Activated naive CD8-positive, alpha-beta T cell treated with anti-CD3 and anti-CD28 coated beads for 36 hours (primary cell): ENCODE measurements at regions not wholly inside any gene's neighbourhood (a gene's known extent, or its start where the extent isn't known, plus 50 kb on each side); places are given as distances from the start of the nearest gene placed in this dataset.

Experiments
- DNase-seq: peaks from one replicate; pipeline ENCODE4 v3.0.0; 2021
- H3K27ac Mint-ChIP-seq: one replicate; pipeline ENCODE4 v1.8.0; 2022; ENCODE audit warnings: mild to moderate bottlenecking, moderate library complexity, mixed read lengths
- H3K27me3 Mint-ChIP-seq: one replicate; pipeline ENCODE4 v1.8.0; 2022; ENCODE audit warnings: mild to moderate bottlenecking, mixed read lengths
- H3K36me3 Mint-ChIP-seq: one replicate; pipeline ENCODE4 v1.8.0; 2021; ENCODE audit warnings: mild to moderate bottlenecking, mixed read lengths
- H3K4me1 Mint-ChIP-seq: one replicate; pipeline ENCODE4 v1.8.0; 2021; ENCODE audit warnings: mixed read lengths
- H3K4me3 Mint-ChIP-seq: one replicate; pipeline ENCODE4 v1.8.0; 2022; ENCODE audit warnings: mild to moderate bottlenecking, moderate library complexity, mixed read lengths
- H3K9me3 Mint-ChIP-seq: one replicate; pipeline ENCODE4 v1.8.0; 2022; ENCODE audit warnings: mixed read lengths

GRCh38 chrX:16376056-16376455 lies 208.8 kb downstream of the MAGEB17 start:
- no peak for DNase-seq
- no peak overlapping the region for H3K4me3 Mint-ChIP-seq
- H3K36me3 Mint-ChIP-seq: no peaks in the 10 kb centered on the region
- H3K27me3 Mint-ChIP-seq: no peaks in the 10 kb centered on the region
- H3K27ac Mint-ChIP-seq: no peak overlapping the region
- no peaks in the 10 kb centered on the region for H3K4me1 Mint-ChIP-seq
- peaks cover 1% of the 10 kb centered on the region for H3K9me3 Mint-ChIP-seq

GRCh38 chrX:16386126-16386525 lies 218.8 kb downstream of the MAGEB17 start:
- peaks cover 1% of the 10 kb centered on the region for H3K9me3 Mint-ChIP-seq

GRCh38 chrX:16392597-16392996 lies 225.3 kb downstream of the MAGEB17 start:
- Mint-ChIP-seq H3K4me1 (no peaks in the 10 kb centered on the region), H3K9me3 (peaks cover 1% of the 10 kb centered on the region), H3K4me3 (no peak overlapping the region), H3K27ac (no peak overlapping the region), H3K27me3 (peaks cover 4% of the 10 kb centered on the region), H3K36me3 (no peaks in the 10 kb centered on the region)
- DNase-seq: no peak

More at GRCh38 chrX:16386126-16386525, 218.8 kb downstream of the MAGEB17 start:
- Mint-ChIP-seq H3K27ac (no peak overlapping the region), H3K27me3 (peaks cover 12% of the 10 kb centered on the region), H3K4me3 (no peak overlapping the region), H3K36me3 (no peaks in the 10 kb centered on the region), H3K4me1 (no peaks in the 10 kb centered on the region)
- DNase-seq: no peak

- DNase-seq: no peak
- no peak overlapping the region for H3K27ac Mint-ChIP-seq
- H3K27me3 Mint-ChIP-seq: no peaks in the 10 kb centered on the region
- H3K4me1 Mint-ChIP-seq: no peaks in the 10 kb centered on the region
- H3K9me3 Mint-ChIP-seq: peaks cover 1% of the 10 kb centered on the region
- H3K4me3 Mint-ChIP-seq: no peak overlapping the region
- no peaks in the 10 kb centered on the region for H3K36me3 Mint-ChIP-seq
Observed at GRCh38 chrX:16394290-16394689, 227.0 kb downstream of the MAGEB17 start.

- H3K9me3 Mint-ChIP-seq: no peaks in the 10 kb centered on the region
- DNase-seq: no peak
- H3K4me3 Mint-ChIP-seq: no peak overlapping the region
- no peak overlapping the region for H3K27ac Mint-ChIP-seq
- peaks cover 2% of the 10 kb centered on the region for H3K4me1 Mint-ChIP-seq
- peaks cover 4% of the 10 kb centered on the region for H3K27me3 Mint-ChIP-seq
- H3K36me3 Mint-ChIP-seq: no peaks in the 10 kb centered on the region
Observed at GRCh38 chrX:16403808-16404207, 236.5 kb downstream of the MAGEB17 start.

- no peaks in the 10 kb centered on the region for H3K4me1 Mint-ChIP-seq
- H3K27me3 Mint-ChIP-seq: no peaks in the 10 kb centered on the region
- DNase-seq: no peak
- no peaks in the 10 kb centered on the region for H3K36me3 Mint-ChIP-seq
- no peak overlapping the region for H3K27ac Mint-ChIP-seq
- no peaks in the 10 kb centered on the region for H3K9me3 Mint-ChIP-seq
- no peak overlapping the region for H3K4me3 Mint-ChIP-seq
Observed at GRCh38 chrX:16416588-16416987, 233.4 kb upstream of the S100G start.

- H3K4me3 Mint-ChIP-seq: no peak overlapping the region
- no peak overlapping the region for H3K27ac Mint-ChIP-seq
- H3K4me1 Mint-ChIP-seq: no peaks in the 10 kb centered on the region
Observed at GRCh38 chrX:16418650-16419049, 231.3 kb upstream of the S100G start.

GRCh38 chrX:16427668-16428067 lies 222.3 kb upstream of the S100G start:
- H3K9me3 Mint-ChIP-seq: no peaks in the 10 kb centered on the region
- no peaks in the 10 kb centered on the region for H3K27me3 Mint-ChIP-seq
- peaks cover 2% of the 10 kb centered on the region for H3K36me3 Mint-ChIP-seq
- H3K4me3 Mint-ChIP-seq: no peak overlapping the region
- peaks cover 4% of the 10 kb centered on the region for H3K4me1 Mint-ChIP-seq
- DNase-seq: no peak
- no peak overlapping the region for H3K27ac Mint-ChIP-seq

More at GRCh38 chrX:16418650-16419049, 231.3 kb upstream of the S100G start:
- DNase-seq: no peak
- Mint-ChIP-seq H3K36me3 (no peaks in the 10 kb centered on the region), H3K9me3 (no peaks in the 10 kb centered on the region), H3K27me3 (no peaks in the 10 kb centered on the region)

GRCh38 chrX:16429406-16429805 lies 220.6 kb upstream of the S100G start:
- peaks cover under 1% of the 10 kb centered on the region for H3K36me3 Mint-ChIP-seq
- H3K9me3 Mint-ChIP-seq: no peaks in the 10 kb centered on the region
- DNase-seq: no peak
- H3K4me3 Mint-ChIP-seq: no peak overlapping the region
- no peaks in the 10 kb centered on the region for H3K27me3 Mint-ChIP-seq
- H3K27ac Mint-ChIP-seq: no peak overlapping the region
- H3K4me1 Mint-ChIP-seq: peaks cover 6% of the 10 kb centered on the region

GRCh38 chrX:16431266-16431665 lies 218.7 kb upstream of the S100G start:
- H3K36me3 Mint-ChIP-seq: no peaks in the 10 kb centered on the region
- H3K4me3 Mint-ChIP-seq: no peak overlapping the region
- H3K27me3 Mint-ChIP-seq: no peaks in the 10 kb centered on the region
- H3K9me3 Mint-ChIP-seq: no peaks in the 10 kb centered on the region
- no peak for DNase-seq
- H3K27ac Mint-ChIP-seq: no peak overlapping the region
- peaks cover 5% of the 10 kb centered on the region for H3K4me1 Mint-ChIP-seq

GRCh38 chrX:16433021-16433420 lies 216.9 kb upstream of the S100G start:
- no peaks in the 10 kb centered on the region for H3K9me3 Mint-ChIP-seq
- no peaks in the 10 kb centered on the region for H3K36me3 Mint-ChIP-seq
- H3K27ac Mint-ChIP-seq: no peak overlapping the region
- H3K27me3 Mint-ChIP-seq: no peaks in the 10 kb centered on the region
- DNase-seq: no peak
- peaks cover 5% of the 10 kb centered on the region for H3K4me1 Mint-ChIP-seq
- no peak overlapping the region for H3K4me3 Mint-ChIP-seq

GRCh38 chrX:16435399-16435986 lies 214.5 kb upstream of the S100G start:
- no peak overlapping the region for H3K4me3 Mint-ChIP-seq
- H3K27me3 Mint-ChIP-seq: no peaks in the 10 kb centered on the region
- DNase-seq: no peak
- no peaks in the 10 kb centered on the region for H3K36me3 Mint-ChIP-seq
- H3K27ac Mint-ChIP-seq: no peak overlapping the region
- no peaks in the 10 kb centered on the region for H3K9me3 Mint-ChIP-seq
- peaks cover 5% of the 10 kb centered on the region for H3K4me1 Mint-ChIP-seq

GRCh38 chrX:16436348-16437188 lies 213.4 kb upstream of the S100G start:
- Mint-ChIP-seq H3K9me3 (no peaks in the 10 kb centered on the region), H3K36me3 (no peaks in the 10 kb centered on the region), H3K4me3 (no peak overlapping the region), H3K27ac (no peak overlapping the region), H3K4me1 (peaks cover 5% of the 10 kb centered on the region), H3K27me3 (no peaks in the 10 kb centered on the region)
- peak; percentile 51 for DNase-seq

- H3K36me3 Mint-ChIP-seq: no peaks in the 10 kb centered on the region
- H3K4me3 Mint-ChIP-seq: no peak overlapping the region
- H3K27me3 Mint-ChIP-seq: no peaks in the 10 kb centered on the region
- H3K9me3 Mint-ChIP-seq: no peaks in the 10 kb centered on the region
- no peak overlapping the region for H3K27ac Mint-ChIP-seq
- DNase-seq: no peak
- H3K4me1 Mint-ChIP-seq: no peaks in the 10 kb centered on the region
Observed at GRCh38 chrX:16440446-16440845, 209.5 kb upstream of the S100G start.

GRCh38 chrX:16444353-16444752 lies 205.6 kb upstream of the S100G start:
- Mint-ChIP-seq H3K4me3 (no peak overlapping the region), H3K4me1 (peaks cover 7% of the 10 kb centered on the region), H3K9me3 (no peaks in the 10 kb centered on the region), H3K36me3 (no peaks in the 10 kb centered on the region), H3K27me3 (no peaks in the 10 kb centered on the region), H3K27ac (no peak overlapping the region)
- DNase-seq: no peak
